Mesenchymal stem cell (in vitro differentiated cells and primary cell): ENCODE measurements at regions not wholly inside any gene's neighbourhood (a gene's known extent, or its start where the extent isn't known, plus 50 kb on each side); places are given as distances from the start of the nearest gene placed in this dataset.

ENCODE experiments used
- DNase-seq: peaks from one replicate; pipeline ENCODE4 v3.0.0-alpha.2; 2013
- H2AFZ ChIP-seq: one replicate; pipeline ENCODE4 v1.6.1; 2013; ENCODE audit warnings: low read depth, mild to moderate bottlenecking, control low read depth, inconsistent platforms, low read length, moderate library complexity
- H2AK5ac ChIP-seq: 2 replicates; pipeline ENCODE4 v1.6.1; 2013; ENCODE audit warnings: low read length, moderate library complexity, mild to moderate bottlenecking, inconsistent platforms; ENCODE audit not compliant: severe bottlenecking
- H2BK120ac ChIP-seq: one replicate; pipeline ENCODE4 v1.6.1; 2013; ENCODE audit warnings: low read depth, mild to moderate bottlenecking, inconsistent platforms, low read length, moderate library complexity
- H2BK12ac ChIP-seq, 2 experiments: one replicate each; pipeline ENCODE4 v1.6.1; 2013; ENCODE audit warnings: inconsistent platforms in 2 of 2, low read length in 2 of 2, mild to moderate bottlenecking in 2 of 2, moderate library complexity in 2 of 2, control low read depth in 1 of 2
- H2BK15ac ChIP-seq: one replicate; pipeline ENCODE4 v1.6.1; 2013; ENCODE audit warnings: mild to moderate bottlenecking, low read depth, inconsistent platforms; ENCODE audit not compliant: poor library complexity, severe bottlenecking
- H2BK5ac ChIP-seq: 2 replicates; pipeline ENCODE4 v1.6.1; 2013; ENCODE audit warnings: low read depth, mild to moderate bottlenecking, low read length, control low read depth, inconsistent platforms; ENCODE audit not compliant: poor library complexity, severe bottlenecking
- H3K14ac ChIP-seq, 2 experiments: one replicate each; pipeline ENCODE4 v1.6.1; 2013; ENCODE audit warnings: inconsistent platforms in 2 of 2, low read length in 2 of 2, control low read depth in 1 of 2, mild to moderate bottlenecking in 1 of 2, moderate library complexity in 1 of 2
- H3K18ac ChIP-seq, 2 experiments: one replicate each; pipeline ENCODE4 v1.6.1; 2013; ENCODE audit warnings: inconsistent platforms in 2 of 2, low read length in 2 of 2, control low read depth in 1 of 2, low read depth in 1 of 2, mild to moderate bottlenecking in 1 of 2
- H3K23ac ChIP-seq, 2 experiments: one replicate each; pipeline ENCODE4 v1.6.1; 2013; ENCODE audit warnings: inconsistent platforms in 2 of 2, low read length in 2 of 2, mild to moderate bottlenecking in 2 of 2, moderate library complexity in 2 of 2, control low read depth in 1 of 2
- H3K27ac ChIP-seq: 2 replicates; pipeline ENCODE4 v1.5.1; 2013; ENCODE audit warnings: mild to moderate bottlenecking, moderate library complexity, low read length, control low read depth, inconsistent platforms; ENCODE audit not compliant: poor library complexity, severe bottlenecking
- H3K27me3 ChIP-seq, 2 experiments: 2 replicates each; pipeline versions ENCODE4 v1.6.1 to v1.7.0; 2013; ENCODE audit warnings: low read length in 2 of 2, mild to moderate bottlenecking in 2 of 2, moderate library complexity in 2 of 2, control low read depth in 1 of 2, inconsistent platforms in 1 of 2; ENCODE audit not compliant: control insufficient read depth in 1 of 2, insufficient read depth in 1 of 2
- H3K36me3 ChIP-seq, 2 experiments: 2 replicates each; pipeline versions ENCODE4 v1.6.1 to v1.7.0; 2013; ENCODE audit warnings: low read length in 2 of 2, control low read depth in 1 of 2, inconsistent platforms in 1 of 2, low read depth in 1 of 2, mild to moderate bottlenecking in 1 of 2; ENCODE audit not compliant: insufficient read depth in 2 of 2, control insufficient read depth in 1 of 2
- H3K4ac ChIP-seq, 2 experiments: one replicate each; pipeline ENCODE4 v1.6.1; 2013; ENCODE audit warnings: inconsistent platforms in 2 of 2, low read length in 2 of 2, mild to moderate bottlenecking in 2 of 2, moderate library complexity in 2 of 2, control low read depth in 1 of 2, low read depth in 1 of 2
- H3K4me1 ChIP-seq: 2 replicates; pipeline ENCODE4 v1.6.1; 2013; ENCODE audit warnings: low read depth, low read length, control low read depth; ENCODE audit not compliant: control insufficient read depth, insufficient read depth
- H3K4me2 ChIP-seq: 2 replicates; pipeline ENCODE4 v1.6.1; 2013; ENCODE audit warnings: low read length, mild to moderate bottlenecking, inconsistent platforms; ENCODE audit not compliant: poor library complexity, severe bottlenecking
- H3K4me3 ChIP-seq, 2 experiments: 2 replicates each; pipeline versions ENCODE4 v1.5.1 to v1.7.0; 2013; ENCODE audit warnings: low read length in 2 of 2, mild to moderate bottlenecking in 2 of 2, control low read depth in 1 of 2, low read depth in 1 of 2; ENCODE audit not compliant: insufficient read depth in 1 of 2
- H3K79me1 ChIP-seq: replicated peaks from 2 replicates; pipeline ENCODE4 v1.6.1; 2013; ENCODE audit warnings: mild to moderate bottlenecking, control low read depth, low read length, inconsistent platforms; ENCODE audit not compliant: poor library complexity, severe bottlenecking
- H3K9ac ChIP-seq: 2 replicates; pipeline ENCODE4 v1.7.0; 2013; ENCODE audit warnings: mild to moderate bottlenecking, low read length, moderate library complexity
- H3K9me3 ChIP-seq: 2 replicates; pipeline ENCODE4 v1.7.0; 2013; ENCODE audit warnings: mild to moderate bottlenecking, low read length; ENCODE audit not compliant: control insufficient read depth
- H4K8ac ChIP-seq: one replicate; pipeline ENCODE4 v1.6.1; 2013; ENCODE audit warnings: inconsistent platforms, mild to moderate bottlenecking, low read length, moderate library complexity
- H4K91ac ChIP-seq: one replicate; pipeline ENCODE4 v1.6.1; 2013; ENCODE audit warnings: mild to moderate bottlenecking, low read length, inconsistent platforms
- WGBS: methylation state at CpG from one replicate; pipeline ENCODE4 v1.1.7; 2013; ENCODE audit warnings: mixed read lengths; 5-methylcytosine and 5-hydroxymethylcytosine counted together

GRCh38 chr1:72526926-72527325, 244.6 kb upstream of the NEGR1 start:
- Histone ChIP-seq H2AK5ac (no peak overlapping the region), H3K23ac (no peak overlapping the region), H3K9me3 (peaks cover 9% of the 10 kb centered on the region), H3K9ac (no peak overlapping the region), H2BK5ac (no peak overlapping the region), H3K14ac (no peak overlapping the region), H2AFZ (no peak overlapping the region), H3K27me3 (no peaks in the 10 kb centered on the region), H3K36me3 (no peaks in the 10 kb centered on the region), H2BK12ac (no peak overlapping the region), H3K79me1 (no peaks in the 10 kb centered on the region), H3K4ac (no peak overlapping the region), H3K27ac (no peak overlapping the region), H4K8ac (no peak overlapping the region), H2BK15ac (no peak overlapping the region), H3K4me2 (no peak overlapping the region), H4K91ac (no peak overlapping the region), H3K4me1 (no peaks in the 10 kb centered on the region), H2BK120ac (no peak overlapping the region), H3K4me3 (no peak overlapping the region), H3K18ac (no peak overlapping the region)
- WGBS = 92% methylated on average over 4 of the region's 4 CpGs
- no peak for DNase-seq

DNA sequence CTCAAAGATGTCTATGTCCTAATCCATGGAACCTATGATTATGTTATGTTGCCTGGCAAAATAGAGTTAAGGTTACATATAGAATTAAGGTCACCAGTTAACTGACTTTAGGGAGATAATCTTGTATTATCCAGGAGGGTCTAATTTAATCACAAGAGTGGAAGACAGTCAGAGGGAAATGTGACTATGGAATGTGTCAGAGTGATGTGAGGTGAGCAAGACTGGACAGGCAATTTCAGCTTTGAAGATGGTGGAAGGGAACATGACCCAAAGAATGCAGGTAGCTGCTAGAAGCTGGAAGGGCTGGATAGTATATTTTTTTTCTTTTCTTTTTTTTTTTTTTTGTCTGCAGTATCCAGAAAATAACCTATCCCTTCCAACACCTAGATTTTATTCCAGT, 241.7 kb upstream of the NEGR1 start:
- no peak overlapping the region for H3K18ac ChIP-seq
- H3K9me3 ChIP-seq = no peaks in the 10 kb centered on the region
- no peak overlapping the region for H3K27ac ChIP-seq
- no peaks in the 10 kb centered on the region for H3K36me3 ChIP-seq
- no peak overlapping the region for H2AK5ac ChIP-seq
- H3K79me1 ChIP-seq = no peaks in the 10 kb centered on the region
- H3K4me3 ChIP-seq = no peak overlapping the region
- H3K14ac ChIP-seq = no peak overlapping the region
- no peak overlapping the region for H3K23ac ChIP-seq
- H4K8ac ChIP-seq = no peak overlapping the region
- H3K9ac ChIP-seq = no peak overlapping the region
- H3K4me2 ChIP-seq = no peak overlapping the region
- no peak for DNase-seq
- no peaks in the 10 kb centered on the region for H3K27me3 ChIP-seq
- H2AFZ ChIP-seq = no peak overlapping the region
- H3K4me1 ChIP-seq = no peaks in the 10 kb centered on the region
- H2BK15ac ChIP-seq = no peak overlapping the region
- no peak overlapping the region for H4K91ac ChIP-seq
- no peak overlapping the region for H2BK12ac ChIP-seq
- H3K4ac ChIP-seq = no peak overlapping the region
- H2BK120ac ChIP-seq = no peak overlapping the region
- H2BK5ac ChIP-seq = no peak overlapping the region

GRCh38 chr1:72521659-72522058, 239.3 kb upstream of the NEGR1 start:
- Histone ChIP-seq H4K91ac (no peak overlapping the region), H2BK120ac (no peak overlapping the region)
- WGBS = 20% methylated on average over 1 of the region's 2 CpGs

GRCh38 chr1:72516826-72517225, 234.5 kb upstream of the NEGR1 start:
- no peaks in the 10 kb centered on the region for H3K36me3 ChIP-seq
- no peak overlapping the region for H2AK5ac ChIP-seq
- no peak overlapping the region for H2BK12ac ChIP-seq
- H4K91ac ChIP-seq = no peak overlapping the region
- H3K79me1 ChIP-seq = no peaks in the 10 kb centered on the region
- DNase-seq = no peak
- H3K14ac ChIP-seq = no peak overlapping the region
- no peak overlapping the region for H3K18ac ChIP-seq
- H3K9me3 ChIP-seq = no peaks in the 10 kb centered on the region
- no peak overlapping the region for H3K4me2 ChIP-seq
- no peak overlapping the region for H3K23ac ChIP-seq
- H3K27ac ChIP-seq = no peak overlapping the region
- peak overlapping the region; percentile 48 for H3K9ac ChIP-seq
- no peaks in the 10 kb centered on the region for H3K27me3 ChIP-seq
- H3K4me3 ChIP-seq = no peak overlapping the region
- H2BK15ac ChIP-seq = no peak overlapping the region
- no peak overlapping the region for H2BK120ac ChIP-seq
- no peak overlapping the region for H2AFZ ChIP-seq
- no peak overlapping the region for H3K4ac ChIP-seq
- WGBS = 73% methylated on average over 2 of the region's 2 CpGs
- H3K4me1 ChIP-seq = no peaks in the 10 kb centered on the region
- H4K8ac ChIP-seq = no peak overlapping the region
- H2BK5ac ChIP-seq = no peak overlapping the region

More at GRCh38 chr1:72521659-72522058, 239.3 kb upstream of the NEGR1 start:
- no peak overlapping the region for H2BK15ac ChIP-seq
- no peak overlapping the region for H3K23ac ChIP-seq
- no peak overlapping the region for H2AK5ac ChIP-seq
- H3K9me3 ChIP-seq = no peaks in the 10 kb centered on the region
- DNase-seq = no peak
- H3K4me2 ChIP-seq = no peak overlapping the region
- no peak overlapping the region for H3K4me3 ChIP-seq
- H3K36me3 ChIP-seq = no peaks in the 10 kb centered on the region
- no peaks in the 10 kb centered on the region for H3K4me1 ChIP-seq
- no peak overlapping the region for H2AFZ ChIP-seq
- H3K4ac ChIP-seq = no peak overlapping the region
- no peak overlapping the region for H3K9ac ChIP-seq
- H3K27ac ChIP-seq = no peak overlapping the region
- H2BK5ac ChIP-seq = no peak overlapping the region
- H4K8ac ChIP-seq = no peak overlapping the region
- no peaks in the 10 kb centered on the region for H3K79me1 ChIP-seq
- H3K18ac ChIP-seq = no peak overlapping the region
- H3K27me3 ChIP-seq = no peaks in the 10 kb centered on the region
- no peak overlapping the region for H2BK12ac ChIP-seq
- H3K14ac ChIP-seq = no peak overlapping the region
